Transverse colon (tissue), 4 donors: ENCODE measurements at regions not wholly inside any gene's neighbourhood (a gene's known extent, or its start where the extent isn't known, plus 50 kb on each side); places are given as distances from the start of the nearest gene placed in this dataset.

ENCODE experiments used
- POLR2AphosphoS5 ChIP-seq, 3 donors: sonication (generic); formaldehyde crosslinking; IDR thresholded peaks; one replicate each; pipeline ENCODE4 v1.6.1; 2016; ENCODE audit warnings: antibody characterized with exemption in 3 of 3
- TF ChIP-seq, protein P1 (sequence below), 5 experiments: fragments of 200-600 bp in 3 of 5; fragments of 450-650 bp in 2 of 5; sonication (generic) in 3 of 5; IDR thresholded peaks; 1 replicate in 2 of 5; 2 replicates in 3 of 5; pipeline ENCODE4 v1.5.1; 2016 to 2017; ENCODE audit warnings: antibody characterized with exemption in 5 of 5, inconsistent platforms in 3 of 5, mild to moderate bottlenecking in 2 of 5, moderate library complexity in 1 of 5

DNA sequence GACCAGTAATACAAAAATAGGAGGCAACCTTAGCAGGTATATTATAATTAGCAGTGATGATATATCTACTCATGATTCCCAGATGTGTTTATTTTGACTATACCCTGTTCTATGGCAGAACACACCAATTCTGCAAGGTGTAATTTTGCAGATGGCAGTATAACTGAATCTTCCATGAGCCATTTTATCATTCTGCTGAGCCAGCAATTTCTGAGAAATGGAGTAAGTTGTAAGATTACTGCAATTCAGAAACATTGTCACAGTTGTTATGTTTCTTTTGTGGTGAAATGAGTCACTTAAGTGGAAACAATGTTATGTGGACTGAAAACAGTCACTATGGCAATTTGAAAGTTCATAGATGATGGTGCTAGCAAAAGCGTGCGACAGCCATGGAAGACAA lies 63.7 kb upstream of the RIMS1 start:
- TF ChIP-seq POLR2AphosphoS5 (IDR thresholded peaks at IDR 0.05), result no peak
- TF ChIP-seq, protein P1, sequence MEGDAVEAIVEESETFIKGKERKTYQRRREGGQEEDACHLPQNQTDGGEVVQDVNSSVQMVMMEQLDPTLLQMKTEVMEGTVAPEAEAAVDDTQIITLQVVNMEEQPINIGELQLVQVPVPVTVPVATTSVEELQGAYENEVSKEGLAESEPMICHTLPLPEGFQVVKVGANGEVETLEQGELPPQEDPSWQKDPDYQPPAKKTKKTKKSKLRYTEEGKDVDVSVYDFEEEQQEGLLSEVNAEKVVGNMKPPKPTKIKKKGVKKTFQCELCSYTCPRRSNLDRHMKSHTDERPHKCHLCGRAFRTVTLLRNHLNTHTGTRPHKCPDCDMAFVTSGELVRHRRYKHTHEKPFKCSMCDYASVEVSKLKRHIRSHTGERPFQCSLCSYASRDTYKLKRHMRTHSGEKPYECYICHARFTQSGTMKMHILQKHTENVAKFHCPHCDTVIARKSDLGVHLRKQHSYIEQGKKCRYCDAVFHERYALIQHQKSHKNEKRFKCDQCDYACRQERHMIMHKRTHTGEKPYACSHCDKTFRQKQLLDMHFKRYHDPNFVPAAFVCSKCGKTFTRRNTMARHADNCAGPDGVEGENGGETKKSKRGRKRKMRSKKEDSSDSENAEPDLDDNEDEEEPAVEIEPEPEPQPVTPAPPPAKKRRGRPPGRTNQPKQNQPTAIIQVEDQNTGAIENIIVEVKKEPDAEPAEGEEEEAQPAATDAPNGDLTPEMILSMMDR (IDR thresholded peaks at IDR 0.05), result no peak
